ENCODE measurements at regions not wholly inside any gene's neighbourhood (a gene's known extent, or its start where the extent isn't known, plus 50 kb on each side); places are given as distances from the start of the nearest gene placed in this dataset.

DNA sequence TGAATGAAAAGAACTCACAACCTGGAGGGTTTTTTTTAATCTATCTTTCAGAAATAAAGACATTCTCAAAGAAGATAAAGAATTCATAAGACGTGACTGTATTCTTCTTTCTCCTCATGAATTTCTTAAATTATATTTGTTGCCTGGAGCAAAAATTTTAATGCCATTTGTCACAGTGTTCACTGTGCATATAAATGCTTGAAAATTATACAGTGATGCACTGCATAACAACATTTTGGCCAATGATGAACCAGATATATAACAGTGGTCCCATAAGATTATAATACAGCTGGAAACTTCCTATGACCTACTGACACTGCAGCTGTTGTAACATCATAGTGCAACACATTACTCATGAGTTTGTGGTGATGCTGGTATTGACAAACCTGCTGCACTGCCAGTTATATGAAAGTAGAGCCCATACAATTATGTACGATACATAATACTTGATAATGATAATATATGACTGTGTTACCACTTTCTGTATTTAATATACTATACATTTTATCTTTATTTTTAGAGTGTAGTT is 67.3 kb downstream of the P2RY1 start:
- TF ChIP-seq, protein P1, sequence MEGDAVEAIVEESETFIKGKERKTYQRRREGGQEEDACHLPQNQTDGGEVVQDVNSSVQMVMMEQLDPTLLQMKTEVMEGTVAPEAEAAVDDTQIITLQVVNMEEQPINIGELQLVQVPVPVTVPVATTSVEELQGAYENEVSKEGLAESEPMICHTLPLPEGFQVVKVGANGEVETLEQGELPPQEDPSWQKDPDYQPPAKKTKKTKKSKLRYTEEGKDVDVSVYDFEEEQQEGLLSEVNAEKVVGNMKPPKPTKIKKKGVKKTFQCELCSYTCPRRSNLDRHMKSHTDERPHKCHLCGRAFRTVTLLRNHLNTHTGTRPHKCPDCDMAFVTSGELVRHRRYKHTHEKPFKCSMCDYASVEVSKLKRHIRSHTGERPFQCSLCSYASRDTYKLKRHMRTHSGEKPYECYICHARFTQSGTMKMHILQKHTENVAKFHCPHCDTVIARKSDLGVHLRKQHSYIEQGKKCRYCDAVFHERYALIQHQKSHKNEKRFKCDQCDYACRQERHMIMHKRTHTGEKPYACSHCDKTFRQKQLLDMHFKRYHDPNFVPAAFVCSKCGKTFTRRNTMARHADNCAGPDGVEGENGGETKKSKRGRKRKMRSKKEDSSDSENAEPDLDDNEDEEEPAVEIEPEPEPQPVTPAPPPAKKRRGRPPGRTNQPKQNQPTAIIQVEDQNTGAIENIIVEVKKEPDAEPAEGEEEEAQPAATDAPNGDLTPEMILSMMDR (IDR thresholded peaks at IDR 0.05): no peak
- TF ChIP-seq EZH2 (IDR thresholded peaks at IDR 0.05; ENCODE audit: borderline replicate concordance, insufficient read depth, low read depth, low read length, poor library complexity, severe bottlenecking): no peak
